Breast epithelium (tissue), 3 donors: ENCODE measurements at regions not wholly inside any gene's neighbourhood (a gene's known extent, or its start where the extent isn't known, plus 50 kb on each side); places are given as distances from the start of the nearest gene placed in this dataset.

Experiments
- CTCF ChIP-seq, 3 donors: fragments of 450-650 bp; IDR thresholded peaks; one replicate each; pipeline ENCODE4 v1.5.1; 2016 to 2017; ENCODE audit warnings: antibody characterized with exemption in 3 of 3, mild to moderate bottlenecking in 3 of 3, moderate library complexity in 3 of 3
- POLR2A ChIP-seq: fragments of 450-650 bp; IDR thresholded peaks from one replicate; pipeline ENCODE4 v1.6.1; 2016; ENCODE audit warnings: antibody characterized with exemption, mild to moderate bottlenecking, moderate library complexity

GRCh38 chr4:23429497-23429896 is 460.4 kb downstream of the PPARGC1A start:
- TF ChIP-seq CTCF (IDR thresholded peaks at IDR 0.05) (no peak), POLR2A (no peak)
